ENCODE measurements at regions not wholly inside any gene's neighbourhood (a gene's known extent, or its start where the extent isn't known, plus 50 kb on each side); places are given as distances from the start of the nearest gene placed in this dataset.

DNA sequence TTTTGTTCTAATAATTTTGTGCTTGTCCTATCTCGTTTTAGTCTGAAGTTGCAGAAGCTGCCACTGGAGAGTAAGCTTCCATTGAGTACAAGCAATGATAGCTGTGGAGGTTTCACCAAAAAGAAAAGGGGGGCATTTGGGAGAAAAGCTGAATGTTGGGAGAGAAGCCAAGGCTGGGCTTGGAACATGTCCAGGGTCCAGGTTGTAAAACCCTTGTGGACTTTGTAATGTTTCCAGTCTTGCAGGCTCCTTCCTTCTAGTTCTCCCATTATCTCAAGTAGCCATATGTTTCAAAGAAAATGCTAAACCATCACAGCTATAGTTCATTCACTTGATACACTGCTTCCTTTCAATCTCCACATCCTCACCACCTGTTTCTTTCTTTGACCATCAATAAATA, 880.2 kb downstream of the NLGN4Y start:
- DNase-seq (ENCODE audit: low spot score): no peak

DNA sequence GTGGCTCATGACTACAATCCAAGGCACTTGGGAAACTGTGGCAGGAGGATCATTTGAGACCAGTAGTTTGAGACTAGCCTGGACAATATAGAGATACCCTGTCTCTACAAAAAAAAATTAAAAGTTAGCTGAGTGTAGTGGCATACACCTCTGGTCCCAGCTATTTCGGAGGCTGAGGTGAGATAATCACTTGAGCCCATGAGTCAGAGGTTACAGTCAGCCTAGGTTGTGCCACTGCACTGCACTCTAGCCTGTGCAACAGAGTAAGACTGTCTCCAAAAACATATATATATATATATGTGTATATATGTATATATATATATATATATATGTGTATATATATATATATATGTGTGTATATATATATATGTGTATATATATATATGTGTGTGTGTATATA, 890.8 kb downstream of the NLGN4Y start:
- DNase-seq (ENCODE audit: low spot score): no peak

DNA sequence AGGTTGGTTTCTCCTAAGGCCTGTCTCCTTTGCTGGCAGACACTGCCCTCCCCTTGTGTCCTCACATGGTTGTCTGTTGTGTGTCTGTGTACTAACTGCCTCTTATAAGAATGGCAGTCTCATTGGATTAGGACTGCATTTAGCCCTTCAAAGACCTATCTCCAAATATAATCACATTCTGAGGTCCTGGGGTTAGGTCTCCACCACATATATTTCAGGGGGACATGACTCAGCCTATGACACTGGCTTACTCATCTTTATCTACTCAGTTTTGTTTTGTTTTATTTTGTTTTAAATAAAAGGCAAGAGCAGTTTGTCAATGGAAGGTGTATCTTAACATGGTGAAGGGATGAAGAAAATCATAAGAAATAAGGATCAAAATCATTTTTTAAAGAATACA, 894.3 kb downstream of the NLGN4Y start:
- no peak for DNase-seq (ENCODE audit: low spot score)

DNA sequence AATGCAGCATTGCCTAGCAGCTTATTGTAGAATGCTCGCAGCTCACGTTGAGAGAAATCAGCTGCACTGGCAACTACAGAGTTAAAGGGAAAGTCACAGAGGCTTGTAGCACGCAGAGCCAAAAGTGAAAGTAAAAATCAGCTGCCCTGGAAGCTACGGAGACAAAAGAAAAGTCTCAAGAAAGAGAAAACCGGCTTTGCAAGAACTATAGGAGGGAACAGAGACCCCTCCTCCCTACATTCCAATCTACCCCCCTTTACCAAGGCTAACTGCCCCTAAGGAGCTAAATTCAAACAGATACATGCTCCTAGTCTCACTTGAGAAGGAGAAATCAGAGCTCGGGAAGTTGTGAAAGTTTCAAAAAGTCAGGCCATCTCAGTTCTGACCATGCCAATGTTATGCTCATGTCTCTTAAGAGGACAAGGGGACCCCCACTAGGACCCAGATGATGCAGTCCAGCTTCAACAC, 900.4 kb downstream of the NLGN4Y start:
- DNase-seq (ENCODE audit: low spot score): peak; percentile 47

DNA sequence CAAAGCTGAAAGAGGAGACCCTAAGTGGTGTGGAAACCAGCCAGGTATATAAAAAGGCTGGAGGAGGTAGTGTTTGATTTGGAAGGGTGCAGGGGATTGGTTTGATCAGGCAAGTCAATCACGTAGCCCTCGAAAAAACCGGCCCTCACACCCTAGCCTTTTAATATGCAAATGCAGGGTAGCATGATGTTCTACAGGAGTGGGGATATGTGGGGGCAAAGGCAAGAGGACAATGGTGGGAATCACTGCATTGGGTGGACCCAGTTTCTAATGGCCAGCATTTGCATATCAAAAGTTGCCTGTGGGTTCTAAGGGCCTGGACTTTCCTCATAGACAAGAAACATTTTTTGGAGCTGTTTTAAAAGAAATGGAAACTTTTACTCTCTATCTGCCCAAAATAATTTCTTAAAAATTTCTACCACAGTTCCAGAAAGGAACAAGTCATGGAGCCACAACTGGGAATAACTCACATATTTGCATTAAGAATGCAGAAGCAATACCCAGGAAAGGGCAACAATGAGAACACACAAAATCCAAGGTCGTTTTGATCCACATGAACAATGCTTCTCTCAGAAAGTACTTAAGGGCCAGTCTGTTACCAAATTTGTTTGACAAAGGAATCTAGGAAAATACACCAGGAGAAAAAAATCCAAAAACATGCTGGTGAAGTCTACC, 915.8 kb downstream of the NLGN4Y start:
- DNase-seq (ENCODE audit: low spot score): no peak

DNA sequence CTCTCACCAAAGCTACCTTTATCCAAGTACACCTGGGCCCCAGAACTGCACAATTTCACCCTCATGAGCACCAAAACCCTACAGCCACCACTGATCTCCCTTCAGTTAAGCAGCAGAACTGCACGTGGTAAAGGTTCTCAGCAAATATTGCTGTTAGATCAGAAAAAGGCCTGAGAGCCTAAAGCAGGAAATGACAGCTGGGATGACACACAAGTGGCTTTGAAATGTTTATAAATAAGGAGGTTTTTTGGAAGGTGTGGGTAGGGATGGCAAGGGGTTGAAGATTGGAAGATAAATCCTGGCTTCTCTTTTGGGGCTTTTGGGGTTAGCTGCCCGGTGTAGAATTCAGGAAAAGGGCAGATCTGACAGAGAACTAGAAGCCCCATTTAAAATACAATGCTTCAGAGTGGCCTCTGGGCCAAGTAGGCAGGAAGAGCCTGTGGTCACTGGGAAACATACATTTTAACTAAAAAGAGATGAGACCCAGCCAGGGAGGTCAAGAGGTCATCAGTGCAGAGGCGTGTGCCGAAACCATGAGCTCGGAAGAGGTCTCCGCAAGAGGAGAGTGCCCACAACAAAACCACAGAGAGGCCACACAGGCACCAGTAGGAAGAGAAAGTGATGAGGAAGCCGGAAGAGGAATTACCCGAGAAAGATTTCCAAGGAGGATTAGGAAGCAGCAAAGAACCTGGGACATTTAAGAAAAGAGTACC, 916.5 kb downstream of the NLGN4Y start:
- no peak for DNase-seq (ENCODE audit: low spot score)

DNA sequence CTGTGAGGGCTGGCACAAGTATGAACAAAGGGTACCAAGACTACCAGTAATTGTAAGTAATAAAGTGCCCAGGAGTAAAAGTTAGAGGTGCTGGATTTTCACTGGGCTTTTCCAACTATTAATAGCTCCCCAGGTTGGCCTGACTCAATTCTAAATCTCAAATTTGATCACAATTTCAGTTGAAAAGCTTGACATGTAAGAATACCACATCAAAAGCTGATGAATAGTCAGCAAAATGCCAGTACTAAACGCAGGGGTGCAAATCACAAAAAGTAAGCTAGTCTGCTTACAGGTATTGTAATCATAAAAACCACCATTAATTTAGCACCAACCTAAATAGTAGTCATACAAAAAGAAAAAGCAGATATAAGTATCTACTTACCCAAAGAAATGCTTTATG, 917.5 kb downstream of the NLGN4Y start:
- DNase-seq (ENCODE audit: low spot score): no peak

DNA sequence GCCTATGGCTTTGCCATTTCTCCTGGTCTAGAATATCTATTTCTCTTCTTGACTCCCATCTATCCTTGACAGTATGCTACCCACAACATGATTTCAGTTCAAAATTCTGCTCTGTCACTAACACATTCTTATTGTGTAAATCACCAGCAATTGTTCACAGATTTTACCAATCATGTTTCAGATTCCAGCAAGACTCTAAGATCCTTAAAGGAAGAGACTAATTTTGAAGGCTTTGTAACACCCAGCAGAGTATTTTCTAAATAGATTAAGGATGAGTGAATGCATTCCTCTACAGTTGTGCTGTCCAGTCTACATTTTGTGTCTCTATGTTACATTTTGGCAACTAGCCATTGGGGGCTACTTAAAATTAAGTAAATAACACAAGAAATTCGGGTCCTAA, 921.5 kb downstream of the NLGN4Y start:
- DNase-seq (ENCODE audit: low spot score): no peak

DNA sequence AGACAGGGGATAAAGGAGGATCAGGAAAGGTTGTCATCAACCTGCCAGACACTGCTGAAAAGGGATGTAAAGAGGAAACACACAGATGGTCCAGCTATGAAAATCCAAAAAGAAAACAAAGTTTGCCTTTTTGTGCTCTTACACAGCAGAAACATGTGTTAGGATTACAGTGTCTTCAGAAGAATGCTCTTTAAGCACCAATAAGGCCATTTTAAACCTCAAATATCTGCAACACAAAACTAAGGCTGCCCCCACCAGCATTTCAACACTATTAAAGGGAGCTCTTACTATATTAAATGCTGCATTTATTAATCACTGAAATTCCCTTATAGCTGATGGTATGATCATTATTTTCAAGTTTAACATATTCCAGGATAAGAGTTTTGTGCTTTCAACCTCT, 922.5 kb downstream of the NLGN4Y start:
- DNase-seq (ENCODE audit: low spot score): no peak

DNA sequence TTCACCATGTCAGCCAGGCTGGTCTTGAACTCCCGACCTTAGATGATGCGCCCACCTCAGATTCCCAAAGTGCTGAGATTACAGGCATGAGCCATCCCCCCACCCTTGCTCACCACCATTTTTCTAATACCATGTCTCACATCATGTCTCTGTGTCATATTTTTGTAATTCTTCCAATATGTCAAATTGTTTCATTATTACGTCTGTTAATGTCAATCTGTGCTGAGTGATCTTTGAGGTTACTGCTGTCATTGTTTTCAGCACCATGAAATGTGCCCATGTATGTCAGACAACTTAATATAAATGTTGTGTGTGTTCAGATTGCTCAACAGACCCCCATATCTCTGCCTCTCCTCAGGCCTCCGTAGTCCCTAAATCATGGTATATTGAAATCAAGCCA, 923.6 kb downstream of the NLGN4Y start:
- no peak for DNase-seq (ENCODE audit: low spot score)

DNA sequence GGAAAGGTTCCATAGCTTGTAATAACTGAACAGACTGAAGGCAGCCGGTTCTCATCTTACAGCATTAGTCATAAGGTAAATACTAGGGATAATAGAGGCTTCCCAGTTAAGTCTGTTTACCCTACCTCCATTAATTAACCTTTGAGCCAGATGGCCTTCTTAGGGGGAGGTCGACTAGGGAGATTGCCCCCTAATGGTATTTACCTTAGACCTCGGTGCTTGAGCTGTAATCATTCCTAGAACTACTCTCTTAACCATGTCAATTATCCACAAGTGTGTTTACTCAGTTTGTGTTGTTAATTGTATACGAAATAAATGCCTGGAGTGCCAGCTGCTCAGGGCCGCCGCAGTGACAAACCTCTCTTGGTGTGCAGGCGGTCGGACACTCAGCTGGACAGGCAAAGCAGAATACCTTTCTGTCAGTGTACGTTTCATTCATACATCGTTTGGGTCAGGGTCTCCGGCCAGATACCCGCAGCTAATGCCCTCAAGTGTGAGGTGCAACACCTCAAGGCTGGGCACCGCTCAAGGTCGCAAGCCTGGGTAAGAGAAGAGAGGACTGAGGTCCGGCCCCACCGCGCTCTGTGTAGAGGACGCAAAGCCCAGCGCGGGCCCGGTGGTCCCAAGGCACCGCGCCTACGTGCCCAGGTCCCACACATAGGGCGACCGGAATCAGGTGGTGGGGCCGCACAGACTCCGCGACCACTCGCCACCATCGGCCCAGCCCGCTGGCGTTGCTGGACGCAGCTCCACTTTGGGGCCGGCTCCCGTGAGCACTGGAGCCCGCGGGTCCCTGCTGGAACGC, 931.0 kb downstream of the NLGN4Y start:
- no peak for DNase-seq (ENCODE audit: low spot score)

DNA sequence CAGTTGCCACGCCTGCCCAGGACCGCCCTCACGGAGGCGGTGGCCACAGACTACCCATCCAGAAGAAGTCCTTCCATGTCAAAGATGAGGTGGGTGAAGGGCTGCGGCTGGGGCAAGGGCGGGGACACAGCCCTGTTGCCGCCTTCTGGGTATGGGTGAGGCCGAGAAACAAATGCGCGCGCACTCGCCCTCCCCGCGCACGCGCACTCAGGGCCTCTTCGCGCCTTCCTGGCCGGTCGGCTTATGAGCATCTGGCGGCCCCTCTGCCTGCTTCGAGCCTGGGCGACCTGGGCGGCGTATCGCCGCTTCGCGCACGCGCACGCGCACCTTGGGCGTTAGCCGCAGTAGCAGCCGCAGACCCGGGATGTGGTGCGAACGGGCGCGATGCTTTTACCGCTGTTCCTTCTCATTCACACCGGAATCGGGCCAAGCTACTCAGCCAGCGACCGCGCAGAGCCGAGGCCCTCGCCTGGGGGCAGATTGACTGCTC, 931.7 kb downstream of the NLGN4Y start:
- DNase-seq (ENCODE audit: low spot score): peak; percentile 84

DNA sequence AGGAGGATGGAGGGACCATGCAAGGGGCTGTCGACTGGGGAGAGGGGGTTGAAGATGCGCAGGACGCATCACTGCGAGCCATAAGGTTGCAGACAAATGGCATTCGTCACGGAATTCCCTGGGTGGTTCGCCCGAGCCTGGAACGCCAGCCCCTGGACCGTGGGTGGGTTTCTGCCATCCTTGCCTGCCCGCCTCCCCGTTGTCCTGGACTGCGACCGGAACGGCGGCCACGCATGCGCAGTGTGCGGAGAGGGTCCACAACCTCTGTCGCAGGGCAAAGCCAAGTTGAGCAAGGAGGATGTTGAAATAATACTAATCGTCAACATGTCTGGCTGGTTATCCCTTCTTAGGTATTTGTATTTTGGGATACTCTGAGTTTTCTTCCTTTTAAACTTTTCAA, 932.2 kb downstream of the NLGN4Y start:
- DNase-seq (ENCODE audit: low spot score): no peak

DNA sequence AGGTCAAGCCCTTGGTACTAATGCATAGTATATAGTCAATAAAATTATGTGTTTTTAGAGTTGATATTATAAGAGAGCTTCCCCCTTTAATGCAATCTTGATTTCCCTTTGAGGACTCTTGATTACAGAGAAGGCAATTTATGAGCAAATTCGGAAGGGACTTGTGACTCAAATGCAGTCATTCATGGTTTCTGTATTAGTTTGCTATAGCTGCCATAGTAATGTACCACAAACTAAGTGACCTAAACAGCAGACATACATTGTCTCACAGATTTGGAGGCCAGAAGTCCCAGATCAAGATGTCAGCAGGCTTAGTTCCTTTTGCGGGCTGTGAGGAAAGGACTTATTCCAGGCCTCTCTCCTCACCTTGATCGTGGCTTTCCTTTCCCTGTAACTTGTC, 933.4 kb downstream of the NLGN4Y start:
- no peak for DNase-seq (ENCODE audit: low spot score)

DNA sequence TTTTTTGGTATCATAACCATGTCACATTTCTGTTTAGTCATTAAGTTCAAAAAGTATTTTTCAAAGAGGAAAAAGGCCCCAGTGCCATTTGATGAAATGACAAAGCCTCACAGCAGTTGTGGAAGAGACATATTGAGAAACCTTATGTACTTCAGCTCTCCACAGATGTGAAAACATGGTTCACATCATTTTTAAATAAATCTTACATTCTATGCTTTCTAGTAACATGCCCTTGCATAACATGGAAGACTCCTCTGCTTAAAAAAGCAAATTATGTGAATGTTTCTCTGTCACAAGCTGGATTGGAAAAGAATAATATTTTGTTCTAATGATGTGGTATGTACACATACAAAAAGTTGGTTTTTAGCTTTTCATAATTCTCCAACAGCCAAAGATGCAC, 934.1 kb downstream of the NLGN4Y start:
- no peak for DNase-seq (ENCODE audit: low spot score)

DNA sequence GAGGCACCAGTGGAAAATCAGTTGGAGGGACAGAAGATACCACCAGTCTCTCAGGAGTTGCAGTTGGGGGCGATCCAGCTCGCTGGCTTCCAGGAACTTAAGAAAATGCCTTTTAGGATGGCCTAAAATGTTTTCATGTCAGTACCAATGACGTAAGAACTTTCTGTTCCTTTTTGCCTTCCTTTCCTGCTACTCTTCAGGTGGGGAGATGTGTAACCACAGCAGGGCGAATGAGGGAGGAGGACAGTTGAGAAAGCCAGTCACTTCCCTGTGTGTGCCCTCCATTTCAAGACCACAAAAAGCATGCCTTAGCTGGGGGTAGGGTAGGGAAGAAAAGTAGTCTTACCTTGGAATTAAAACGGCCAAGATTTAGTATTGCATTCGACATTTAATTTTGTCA, 941.6 kb downstream of the NLGN4Y start:
- no peak for DNase-seq (ENCODE audit: low spot score)

DNA sequence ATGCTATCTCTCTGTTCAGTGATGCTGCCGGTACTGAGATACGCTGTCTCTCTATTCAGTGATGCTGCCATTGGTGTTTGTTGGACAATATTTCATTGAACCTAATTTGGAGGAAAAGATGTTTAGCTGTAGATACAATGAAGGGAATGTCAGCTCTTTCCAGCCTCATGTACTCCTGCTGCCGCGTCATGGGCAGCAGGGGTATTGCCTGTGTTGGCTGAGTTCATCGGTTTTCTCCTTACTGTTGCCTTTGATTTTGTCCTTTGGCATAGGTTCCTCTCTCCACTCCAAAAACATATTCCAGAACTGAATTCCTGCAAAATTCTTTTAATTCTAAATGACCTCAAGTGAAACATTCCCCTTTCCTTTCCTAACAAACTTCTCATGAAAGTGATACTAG, 942.6 kb downstream of the NLGN4Y start:
- no peak for DNase-seq (ENCODE audit: low spot score)

DNA sequence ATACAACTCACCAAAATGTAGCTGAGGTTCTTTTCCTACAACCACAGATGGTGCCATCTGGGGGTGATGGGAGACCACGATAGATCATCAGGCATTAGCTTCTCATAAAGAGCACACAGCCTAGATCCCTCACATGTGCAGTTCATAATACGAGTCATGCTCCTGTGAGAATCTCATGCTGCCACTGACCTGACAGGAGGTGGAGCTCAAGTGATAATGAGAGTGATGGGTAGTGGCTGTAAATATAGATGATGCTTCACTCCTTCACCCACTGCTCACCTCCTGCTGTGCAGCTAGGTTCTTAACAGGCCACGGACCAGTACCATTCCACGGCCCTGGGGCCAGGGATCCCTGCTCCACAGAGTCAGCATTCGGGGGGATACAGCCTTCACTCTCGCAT, 943.8 kb downstream of the NLGN4Y start:
- no peak for DNase-seq (ENCODE audit: low spot score)

DNA sequence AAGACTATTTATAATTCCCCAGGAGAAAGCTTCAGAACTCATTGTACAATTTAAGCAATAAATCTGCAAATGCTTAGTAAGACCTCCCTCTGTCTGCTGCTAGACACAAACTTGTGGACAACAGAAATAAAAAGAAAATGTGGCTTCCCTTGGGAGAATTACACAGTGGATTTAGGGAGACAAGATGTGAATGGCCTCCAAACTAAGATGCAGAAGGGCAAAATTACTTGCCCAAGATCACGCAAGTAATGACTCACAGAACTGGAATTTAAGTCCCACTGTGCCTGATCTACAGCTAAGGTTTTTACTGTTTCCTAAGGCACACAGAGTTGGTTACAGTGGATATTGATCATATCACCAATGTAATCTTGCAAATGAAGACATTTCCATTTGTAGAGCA, 947.0 kb downstream of the NLGN4Y start:
- DNase-seq (ENCODE audit: low spot score): no peak

DNA sequence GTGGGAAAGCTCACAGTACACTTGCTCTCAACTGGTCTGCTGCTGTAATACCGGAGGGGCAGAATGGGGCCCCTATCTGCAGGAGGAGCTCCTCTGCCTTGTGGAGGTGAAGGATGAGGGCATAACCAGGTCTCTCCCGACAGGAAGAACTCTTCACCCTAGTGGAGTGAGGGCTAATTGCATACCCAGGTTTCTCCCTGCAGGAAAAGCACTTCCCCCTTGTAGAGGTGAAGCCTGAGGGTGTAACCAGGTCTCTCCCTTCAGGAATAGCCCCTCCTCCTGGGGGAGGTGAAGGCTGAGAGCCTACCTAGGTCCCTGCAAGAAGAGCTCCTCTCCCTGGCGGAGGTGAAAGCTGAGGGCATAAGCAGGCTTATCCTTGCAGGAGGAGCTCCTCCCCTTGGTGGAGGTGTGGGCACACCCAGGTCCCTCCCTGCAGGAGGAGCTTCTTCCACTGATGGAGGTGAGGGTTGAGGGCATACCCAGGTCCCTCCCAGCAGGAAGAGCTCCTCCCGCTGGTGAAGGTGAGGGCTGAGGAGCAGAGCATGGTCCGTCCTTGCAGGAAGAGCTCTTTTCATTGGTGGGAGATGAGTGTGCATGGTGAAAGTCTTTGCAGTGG, 954.1 kb downstream of the NLGN4Y start:
- no peak for DNase-seq (ENCODE audit: low spot score)

DNA sequence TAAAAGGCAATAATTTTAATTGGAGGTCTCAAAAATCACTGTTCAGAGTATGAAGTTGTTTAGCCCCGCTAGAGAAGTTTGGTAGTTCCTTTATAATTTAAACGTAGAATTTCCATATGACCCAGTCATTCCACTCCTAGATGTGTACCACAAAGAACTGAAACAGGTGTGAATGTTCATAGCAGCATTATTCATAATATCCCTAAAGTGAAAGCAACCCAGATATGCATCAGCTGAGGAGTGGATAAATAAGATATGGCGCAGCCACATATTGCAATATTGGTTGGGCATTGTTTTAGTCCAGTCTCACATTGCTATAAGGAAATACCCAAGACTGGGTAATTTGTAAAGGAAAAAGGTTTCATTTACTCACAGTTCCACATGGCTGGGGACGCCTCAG, 976.2 kb downstream of the NLGN4Y start:
- DNase-seq (ENCODE audit: low spot score): no peak

DNA sequence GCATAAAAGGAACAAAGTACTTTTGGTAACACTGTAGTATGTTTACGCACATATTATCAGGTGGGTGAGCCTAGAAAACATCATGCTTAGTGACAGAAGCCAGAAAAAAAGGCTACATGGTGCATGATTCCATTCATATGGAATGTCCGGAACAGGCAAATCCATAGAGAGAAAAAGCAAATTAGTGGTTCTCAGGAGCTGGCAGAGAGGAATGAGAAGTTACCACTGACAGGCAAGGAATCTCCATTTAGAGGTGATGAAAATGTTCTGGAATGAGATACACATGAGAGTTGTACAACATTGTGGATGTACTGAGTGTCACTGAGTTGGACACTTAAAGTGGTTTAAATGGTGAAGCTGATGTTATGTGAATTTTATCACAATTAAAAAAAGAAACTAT, 976.9 kb downstream of the NLGN4Y start:
- no peak for DNase-seq (ENCODE audit: low spot score)

DNA sequence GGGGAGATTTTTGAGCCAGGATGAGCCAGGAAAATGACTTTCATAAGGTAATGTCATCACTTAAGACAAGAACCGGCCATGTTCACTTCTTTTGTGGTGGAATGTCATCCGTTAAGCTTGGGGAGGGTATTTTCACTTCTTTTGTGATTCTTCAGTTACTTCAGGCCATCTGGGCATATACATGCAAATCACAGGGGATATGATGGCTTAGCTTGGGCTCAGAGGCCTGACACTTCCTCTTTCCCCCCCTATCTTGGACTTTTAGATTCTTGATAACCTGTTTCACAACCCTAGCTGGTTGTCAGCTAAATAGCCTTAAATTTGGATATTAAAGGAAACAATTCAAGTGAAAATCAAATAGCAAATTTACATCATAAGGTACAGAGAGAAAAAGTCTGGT, 986.0 kb downstream of the NLGN4Y start:
- no peak for DNase-seq (ENCODE audit: low spot score)
